HG03025 (cell line): ENCODE measurements at regions not wholly inside any gene's neighbourhood (a gene's known extent, or its start where the extent isn't known, plus 50 kb on each side); places are given as distances from the start of the nearest gene placed in this dataset.

Source experiments
- ATAC-seq: cut with Tn5 transposase; IDR thresholded peaks from one replicate; pipeline ENCODE4 v1.9.1; 2021; ENCODE audit warnings: mild to moderate bottlenecking, moderate library complexity; ENCODE audit not compliant: unreplicated experiment, low FRiP score

DNA sequence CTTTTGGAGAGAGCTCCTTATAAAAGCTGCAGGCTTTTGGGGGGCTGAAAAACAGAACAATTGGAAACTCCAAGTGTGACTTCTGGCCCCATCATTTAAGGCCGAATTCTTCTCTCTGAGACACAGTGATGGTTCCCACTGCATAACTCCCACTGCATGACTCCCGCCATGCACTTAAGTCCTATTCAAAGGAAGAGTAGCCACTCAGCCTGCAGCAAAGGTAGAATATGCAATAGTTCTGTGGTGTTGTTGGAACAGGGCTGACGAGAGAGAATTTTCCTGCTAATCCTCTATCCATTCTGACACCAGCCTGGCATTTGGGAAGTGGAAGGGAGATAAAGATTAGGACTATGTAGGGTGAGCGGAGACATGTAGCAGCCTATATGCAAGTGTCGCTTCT is 185.6 kb upstream of the ZNF462 start:
- ATAC-seq: no peak

DNA sequence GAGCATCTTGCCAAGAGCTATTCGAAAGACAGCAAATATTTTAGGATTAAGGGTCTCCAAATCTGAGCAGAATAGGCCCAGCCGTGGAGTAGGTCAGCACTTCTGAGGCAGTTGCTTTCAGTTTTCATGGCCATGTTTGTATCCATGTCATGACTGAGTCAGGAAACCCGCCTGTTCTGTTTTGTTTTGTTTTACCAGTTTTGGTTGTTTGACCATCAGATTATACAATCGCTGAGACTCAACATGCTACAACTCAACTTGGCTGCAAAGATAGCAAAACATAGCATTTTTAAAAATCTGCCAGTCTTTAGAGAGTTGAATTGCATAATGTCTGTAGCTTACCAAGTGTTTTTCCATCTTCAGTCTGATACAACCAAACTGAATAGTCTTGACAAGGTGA is 185.1 kb upstream of the ZNF462 start:
- no peak for ATAC-seq

DNA sequence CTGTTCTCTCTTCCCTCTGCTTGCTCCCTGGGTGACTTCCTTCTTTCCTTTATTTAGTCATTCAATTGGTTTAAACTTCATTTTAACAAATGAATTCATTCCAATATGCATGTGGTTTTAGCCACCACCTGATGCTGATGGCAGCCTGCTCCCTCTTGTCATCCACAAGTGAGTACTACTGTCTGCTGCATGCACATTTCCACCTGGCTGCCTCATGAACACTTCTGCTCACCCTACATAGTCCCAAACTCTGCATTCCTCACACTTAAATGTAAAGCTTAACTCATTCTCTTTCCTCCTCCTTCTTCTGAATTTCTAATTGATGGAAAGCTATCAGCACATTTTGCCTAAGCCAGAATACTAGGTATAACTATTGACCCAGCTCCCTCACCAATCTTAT is 184.7 kb upstream of the ZNF462 start:
- ATAC-seq: no peak

DNA sequence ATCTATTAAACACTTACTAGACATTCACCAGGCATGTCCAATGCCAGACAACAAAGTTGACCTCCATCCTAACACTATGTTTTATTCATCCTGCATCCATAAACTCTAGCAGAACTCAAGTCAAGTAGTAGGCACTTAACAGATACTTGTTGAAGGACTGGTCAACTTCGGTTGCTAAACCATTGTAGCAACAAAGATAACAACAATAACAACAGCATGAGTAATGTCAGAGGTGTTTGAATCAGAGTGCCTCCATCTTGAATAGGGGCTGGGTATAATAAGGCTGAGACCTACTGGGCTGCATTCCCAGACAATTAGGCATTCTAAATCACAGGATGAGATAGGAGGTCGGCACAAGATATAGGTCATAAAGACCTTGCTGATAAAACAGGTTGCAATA is 180.5 kb upstream of the ZNF462 start:
- ATAC-seq: no peak

DNA sequence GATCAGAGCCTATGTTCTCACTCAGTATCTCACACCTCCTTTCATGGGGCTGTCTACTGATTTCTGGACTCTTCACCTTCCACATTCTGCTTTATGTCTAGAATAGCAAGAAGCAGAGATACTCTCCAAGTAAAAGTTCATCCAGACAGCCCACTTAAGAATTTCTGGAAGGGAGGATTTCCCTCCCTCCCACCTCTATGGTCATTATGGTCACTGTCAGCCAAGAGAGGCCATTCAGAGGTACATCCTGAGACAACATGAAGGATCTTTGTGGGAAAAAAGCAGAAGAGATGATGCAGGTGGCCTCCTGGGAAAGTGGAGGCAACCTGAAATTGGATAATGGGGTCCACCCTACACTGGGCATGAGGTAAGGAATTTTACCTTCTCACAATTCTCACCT is 179.5 kb upstream of the ZNF462 start:
- ATAC-seq: no peak

DNA sequence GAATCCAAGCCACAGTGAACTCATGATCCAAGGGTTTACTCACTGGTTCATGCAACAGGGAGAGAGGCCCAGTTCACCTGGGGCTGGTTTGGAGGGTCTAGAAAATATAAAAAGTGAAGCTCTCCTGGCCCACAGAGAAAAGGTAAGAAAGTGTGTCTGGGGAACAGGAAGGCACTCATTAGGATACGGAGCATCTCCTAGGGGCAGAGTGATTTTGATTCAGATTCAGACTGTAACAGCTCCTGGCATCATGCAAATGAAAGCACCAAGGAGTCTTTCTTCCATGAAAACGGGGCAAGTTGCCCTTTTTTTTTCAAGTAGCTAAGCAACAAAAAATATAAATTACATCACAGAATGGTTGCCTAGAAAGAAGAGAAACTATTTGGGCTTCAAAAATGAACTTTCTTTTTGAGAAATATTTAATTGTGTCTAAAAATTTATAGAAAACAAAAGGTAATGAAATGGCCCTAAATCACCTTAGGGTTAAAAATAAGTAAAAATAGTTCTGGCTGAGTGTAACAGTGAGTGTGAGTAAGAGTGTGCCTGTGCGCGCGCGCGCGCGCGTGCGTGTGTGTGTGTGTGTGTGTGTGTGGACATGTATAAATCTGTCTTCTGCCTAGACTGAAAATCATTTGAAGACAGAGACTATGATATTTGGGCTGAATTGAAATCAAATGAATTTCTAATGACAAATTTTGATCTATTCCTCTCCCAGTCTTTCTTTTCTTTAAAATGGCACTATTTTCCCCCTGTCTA is 177.8 kb upstream of the ZNF462 start:
- ATAC-seq: no peak

DNA sequence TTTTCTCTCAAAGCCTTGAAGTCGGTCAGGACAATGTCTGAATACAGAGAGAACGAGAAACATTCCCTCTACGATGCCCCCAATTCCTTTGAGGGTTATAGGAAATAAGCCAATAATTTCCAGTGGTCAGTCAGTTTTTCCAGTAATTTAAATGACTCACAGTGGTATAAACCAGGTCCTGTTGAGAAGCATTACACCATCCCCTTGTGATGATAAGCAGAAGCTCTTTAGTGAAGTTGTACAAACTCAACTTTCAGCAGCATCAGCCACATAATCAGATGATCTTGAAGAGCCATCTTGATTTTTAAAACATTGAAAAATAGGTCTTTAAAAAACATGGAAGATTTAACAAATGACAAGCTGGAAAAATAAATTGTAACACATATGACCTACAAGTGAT is 173.9 kb upstream of the ZNF462 start:
- no peak for ATAC-seq

DNA sequence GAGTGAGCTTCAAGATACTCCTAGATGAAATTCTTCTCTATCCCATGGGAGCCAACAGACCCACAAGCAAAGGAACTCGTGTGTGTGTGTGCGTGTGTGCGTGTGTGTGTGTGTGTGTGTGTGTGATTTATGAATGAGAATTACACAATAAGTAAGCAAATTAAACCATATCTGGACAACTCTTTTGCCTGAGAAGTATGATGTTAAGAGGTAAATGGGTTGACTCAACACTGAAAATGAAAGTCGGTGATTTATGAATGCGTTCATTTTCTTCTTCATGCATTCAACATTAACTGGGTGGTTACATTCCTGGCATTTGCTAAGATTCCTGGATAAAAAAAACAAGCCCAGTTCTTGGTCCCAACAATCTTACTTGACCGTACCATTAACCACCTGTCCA is 171.3 kb upstream of the ZNF462 start:
- ATAC-seq: no peak

DNA sequence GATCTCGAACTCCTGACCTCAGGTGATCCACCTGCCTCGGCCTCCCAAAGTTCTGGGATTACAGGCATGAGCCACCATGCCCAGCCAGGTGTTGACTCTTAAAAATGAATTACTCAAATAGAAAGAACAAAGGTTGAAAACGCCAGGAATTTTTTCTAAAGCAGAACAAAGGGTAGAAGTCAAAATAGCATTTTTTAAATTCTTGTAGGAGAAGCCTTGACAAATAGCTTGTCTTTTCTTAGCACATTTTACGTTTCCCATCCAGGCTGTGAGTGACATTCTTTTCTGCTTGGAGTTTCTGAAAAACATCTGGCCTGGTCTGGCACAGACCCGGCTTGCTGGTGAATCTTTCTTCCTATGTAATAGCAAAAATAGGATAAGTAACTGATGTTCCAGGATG is 169.4 kb upstream of the ZNF462 start:
- no peak for ATAC-seq

DNA sequence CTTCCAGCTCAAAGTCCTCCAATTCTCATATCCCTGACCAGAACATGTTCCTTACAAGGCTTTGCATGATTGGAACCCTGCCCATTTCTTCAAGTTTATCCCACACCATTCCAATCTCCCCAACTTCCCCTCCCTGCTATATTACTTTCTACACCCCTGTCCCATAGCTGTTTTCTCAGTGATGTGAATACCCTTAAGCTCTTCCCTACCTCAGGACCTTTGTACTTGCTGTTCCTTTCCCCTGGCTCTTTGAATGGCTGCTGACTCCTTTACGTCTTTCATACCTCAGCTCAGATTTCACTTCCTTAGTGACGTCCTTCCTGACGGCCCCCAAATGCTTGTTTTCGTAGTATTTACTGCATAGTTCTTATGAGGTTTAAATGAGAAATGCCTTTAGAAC is 166.2 kb upstream of the ZNF462 start:
- ATAC-seq: no peak

DNA sequence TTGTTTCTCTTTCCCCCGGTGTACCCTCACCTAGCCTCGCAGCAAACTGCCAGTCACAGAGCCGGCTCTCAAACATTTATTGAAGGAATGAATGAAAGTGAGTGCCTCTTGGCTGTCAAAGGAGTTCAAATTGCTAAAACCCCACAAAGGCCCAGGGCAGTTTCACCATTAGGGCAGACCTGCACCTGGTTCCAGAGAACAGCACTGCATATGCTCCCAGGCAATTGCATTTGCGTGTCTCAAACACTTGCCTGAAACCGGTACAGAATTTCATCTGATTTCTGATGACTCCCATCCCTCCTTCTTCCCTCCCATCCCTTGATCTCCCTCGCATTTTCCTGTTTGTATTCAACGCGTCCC is 165.6 kb upstream of the ZNF462 start:
- ATAC-seq: no peak

DNA sequence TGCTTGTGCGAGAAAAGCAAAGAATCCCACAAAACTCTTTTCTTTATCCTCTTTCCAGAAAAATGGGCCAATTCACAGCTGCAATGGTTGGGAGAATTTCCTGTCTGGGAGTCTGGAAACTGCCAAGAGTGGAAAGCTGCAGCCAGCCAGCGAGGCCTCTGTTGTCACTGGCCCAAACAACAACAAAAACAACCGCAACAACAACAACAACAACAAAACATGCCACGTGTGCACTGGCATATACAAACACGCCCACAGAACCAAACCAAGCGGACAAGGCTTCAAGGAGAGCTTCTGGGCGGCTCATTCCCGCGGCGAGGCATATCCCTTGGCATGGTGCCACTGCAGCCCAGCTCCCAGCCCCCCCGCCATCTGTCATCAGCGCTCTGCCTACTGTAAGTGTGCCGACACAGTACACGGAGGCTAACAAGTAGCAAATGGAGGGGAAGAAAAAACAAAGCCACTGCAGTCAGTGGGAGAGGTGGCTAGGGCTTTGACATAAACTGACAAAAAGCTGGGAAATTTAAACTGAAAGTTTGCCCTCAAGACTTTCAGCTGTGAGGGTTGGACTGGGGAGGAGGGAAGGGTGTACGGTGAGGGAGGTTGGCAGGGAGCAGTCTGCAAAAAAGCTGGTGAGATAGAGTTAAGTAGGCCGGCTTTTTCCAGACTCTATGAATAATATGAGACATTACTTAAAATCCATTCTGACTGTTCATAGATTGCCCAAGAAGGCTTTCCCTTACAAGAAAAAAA is 165.0 kb upstream of the ZNF462 start:
- ATAC-seq: no peak

DNA sequence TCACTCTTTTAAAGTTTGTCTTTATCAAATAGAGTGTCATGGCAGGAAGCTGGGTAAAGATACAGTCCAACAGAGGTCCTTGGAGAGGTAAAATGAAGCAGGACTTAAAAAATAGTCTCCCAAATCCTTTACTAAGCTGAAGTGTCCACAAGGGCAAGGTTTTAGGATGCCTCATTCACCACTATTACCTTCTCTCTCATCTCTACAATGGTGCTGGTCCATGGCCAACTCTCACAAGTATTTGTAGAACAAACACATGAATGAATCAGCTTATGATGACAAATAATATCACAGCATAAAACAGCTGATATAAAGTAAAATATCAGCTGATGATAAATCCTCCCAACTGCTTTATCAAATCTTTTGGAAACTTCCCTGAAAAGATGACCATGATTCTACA is 162.3 kb upstream of the ZNF462 start:
- ATAC-seq: no peak

DNA sequence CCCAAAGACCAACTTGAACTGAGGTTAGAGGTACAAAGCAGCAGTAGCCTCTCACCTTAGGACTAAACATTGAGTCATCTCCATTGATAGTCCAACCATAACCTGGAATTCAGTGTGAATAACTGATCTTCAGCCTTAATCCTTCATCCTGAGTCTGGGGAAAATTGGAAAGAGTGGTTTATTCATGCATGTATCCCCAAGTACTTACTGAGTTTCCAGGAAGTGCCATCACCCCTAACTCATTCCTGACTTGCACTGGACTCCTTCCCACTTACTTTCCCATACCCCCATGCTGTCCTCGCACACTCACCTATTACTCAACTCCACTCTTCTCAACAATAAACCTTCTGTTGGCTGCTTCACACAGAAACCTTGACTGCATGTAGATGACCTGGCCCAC is 161.4 kb upstream of the ZNF462 start:
- ATAC-seq: no peak

DNA sequence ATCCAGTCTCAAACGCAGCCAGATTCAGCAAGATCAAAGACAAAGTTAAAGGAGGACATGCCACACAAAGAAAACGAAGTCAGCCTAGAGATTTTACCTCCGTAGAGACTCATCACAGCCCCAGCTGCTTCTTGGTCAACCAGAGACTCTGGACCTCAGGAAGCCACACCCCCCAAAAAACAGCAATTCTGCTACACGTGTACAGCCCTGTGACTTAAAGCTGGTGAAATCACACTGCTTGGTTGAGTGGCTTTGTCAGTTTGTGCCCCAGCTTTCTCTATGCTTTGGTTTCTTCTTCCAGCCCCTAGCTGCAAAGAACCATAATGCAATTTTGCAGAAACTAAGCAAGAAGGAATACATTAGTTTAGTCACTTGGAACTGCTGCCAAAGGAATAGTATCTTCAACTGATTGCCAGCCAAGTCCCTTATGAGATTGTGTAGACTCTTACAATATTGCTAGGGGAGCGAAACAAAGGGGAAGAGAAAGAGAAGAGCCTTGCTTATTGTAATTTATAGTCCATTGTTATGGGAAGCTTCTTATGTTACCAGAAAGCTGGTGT is 158.8 kb upstream of the ZNF462 start:
- no peak for ATAC-seq

DNA sequence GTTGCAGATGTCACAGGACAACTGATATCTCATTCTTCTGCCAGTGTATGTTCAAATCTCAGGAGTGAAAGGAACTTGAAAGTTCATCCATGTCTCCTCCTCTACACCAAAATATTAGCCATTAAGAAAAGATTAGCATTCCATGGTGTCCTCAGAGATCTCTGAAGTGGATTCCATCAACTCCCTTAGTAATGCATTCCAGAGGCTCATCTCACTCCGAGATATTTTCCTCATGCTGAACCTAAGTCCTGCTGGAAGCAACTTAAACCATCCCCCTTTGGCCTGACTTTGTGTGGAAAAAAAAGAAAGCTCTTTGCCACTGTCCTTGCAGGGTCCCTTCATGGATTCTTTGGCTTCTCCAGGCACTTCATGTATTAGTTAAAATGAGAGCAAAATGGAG is 155.7 kb upstream of the ZNF462 start:
- ATAC-seq: no peak

DNA sequence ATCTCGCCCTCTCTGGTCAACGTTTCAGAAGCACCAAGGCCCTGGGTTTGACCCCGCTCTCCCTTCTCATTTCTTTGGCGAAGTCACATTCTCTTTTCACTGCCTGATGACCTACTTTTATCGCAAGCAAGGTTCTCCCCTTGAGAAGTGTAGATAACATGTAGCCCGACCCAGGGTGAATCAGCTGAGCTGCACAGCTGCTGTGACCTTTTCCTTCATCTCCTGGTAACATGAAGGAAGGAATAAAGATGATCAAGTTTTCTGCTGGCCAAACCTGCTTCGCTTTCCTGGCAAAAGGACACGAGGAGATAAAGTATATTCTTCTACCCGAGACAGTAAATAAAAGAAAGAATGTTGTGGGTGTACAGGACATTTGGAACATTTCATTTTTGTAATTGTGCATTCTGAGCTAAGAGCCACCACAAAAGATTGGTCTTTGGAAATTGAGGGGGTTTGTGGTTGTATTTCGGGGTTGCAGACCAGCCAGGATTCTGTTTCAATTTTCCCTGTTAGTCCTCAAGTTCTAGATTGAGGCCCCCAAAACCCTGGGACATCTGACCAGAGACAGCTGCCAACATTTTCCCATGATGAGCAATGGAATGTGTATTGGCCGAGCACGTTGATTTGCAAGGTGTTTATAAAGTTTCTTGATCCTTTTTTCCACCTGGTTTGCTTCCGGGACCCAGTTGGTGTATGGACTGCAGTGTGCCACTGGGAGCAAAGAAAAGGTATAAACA is 155.1 kb upstream of the ZNF462 start:
- no peak for ATAC-seq

DNA sequence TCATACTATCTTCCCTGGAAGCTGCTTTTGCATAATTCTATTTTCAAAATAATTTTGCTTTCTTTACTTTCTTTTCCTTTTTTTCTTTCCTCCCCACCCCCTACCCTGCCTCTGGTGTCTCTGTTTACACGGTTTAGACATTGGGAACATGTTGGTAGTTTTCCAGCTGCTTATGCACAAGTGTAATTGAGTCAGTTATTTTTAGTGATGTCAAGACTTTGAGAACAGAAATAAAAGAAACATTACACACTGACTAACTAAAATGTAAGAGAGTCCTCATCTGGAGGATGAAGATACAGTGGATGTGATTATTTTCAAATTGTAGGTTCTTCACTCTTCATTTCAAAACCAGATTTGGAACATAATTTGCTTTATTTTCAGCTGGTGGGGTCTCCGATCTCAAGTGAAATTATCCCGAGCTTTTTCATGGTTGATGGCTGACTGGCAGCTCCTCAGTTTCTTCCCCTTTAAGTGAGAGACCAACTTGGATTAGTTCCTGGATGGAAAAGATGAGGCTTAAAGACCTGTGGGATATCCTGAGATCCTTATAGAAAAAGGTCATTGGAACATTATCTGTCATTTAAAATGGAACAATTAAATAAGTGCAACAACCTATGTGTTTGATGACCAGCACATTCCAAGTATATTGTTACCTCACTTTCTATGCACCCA is 154.4 kb upstream of the ZNF462 start:
- no peak for ATAC-seq

DNA sequence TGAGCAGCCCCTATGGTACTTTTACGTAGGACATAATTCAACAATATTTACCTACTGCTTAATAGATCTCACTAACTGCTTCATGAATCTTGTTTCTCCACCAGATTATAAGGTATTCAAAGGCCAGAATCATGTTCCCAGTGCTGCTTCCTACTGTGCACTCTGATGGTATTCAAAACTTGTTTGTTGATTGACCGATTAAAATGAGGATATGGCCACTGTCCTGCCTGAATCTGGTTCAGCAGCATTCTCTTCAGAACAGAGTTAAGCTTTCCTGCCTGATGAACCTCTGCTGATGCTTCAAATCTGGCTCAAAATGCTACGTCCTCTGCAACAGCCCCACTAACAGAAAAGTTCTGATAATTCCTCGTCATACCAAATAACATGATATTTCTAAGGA is 150.7 kb upstream of the ZNF462 start:
- no peak for ATAC-seq

DNA sequence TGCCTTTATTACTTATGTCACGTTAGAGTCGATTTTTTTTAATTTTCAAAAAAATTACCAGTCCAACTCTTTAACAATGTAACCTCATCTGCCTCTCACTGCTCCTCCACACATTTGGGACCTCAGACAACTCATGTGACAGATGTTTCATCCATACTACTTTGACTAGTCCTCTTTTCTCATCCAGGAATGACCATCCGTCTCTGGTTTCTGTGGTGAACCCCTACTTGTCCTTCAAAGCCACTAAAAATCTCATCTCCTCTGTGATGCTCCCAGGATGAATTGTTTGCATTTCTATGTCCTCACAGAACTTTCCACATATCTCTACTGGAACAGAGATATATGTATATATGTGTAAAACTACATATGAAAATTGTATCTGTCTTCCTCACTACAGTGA is 149.8 kb upstream of the ZNF462 start:
- ATAC-seq: no peak

DNA sequence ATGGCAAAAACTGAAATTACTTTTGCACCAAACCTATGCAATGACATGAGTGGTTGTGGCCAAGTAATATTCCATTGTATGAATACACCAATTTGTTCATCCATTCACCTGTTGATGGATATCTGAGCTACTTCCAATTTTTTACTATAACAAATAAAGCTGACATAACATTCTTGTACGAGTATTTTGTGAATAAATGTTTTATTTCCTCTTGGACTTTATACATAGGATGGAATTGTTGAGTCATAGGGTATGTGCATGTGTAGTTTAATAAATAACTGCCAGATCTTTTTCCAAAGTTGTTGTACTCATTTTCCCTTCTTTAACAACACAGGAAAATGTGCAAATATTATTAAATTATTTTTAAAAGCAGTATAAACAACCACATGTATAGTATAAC is 146.1 kb upstream of the ZNF462 start:
- ATAC-seq: no peak
